Stimulated activated naive B cell treated with anti-CD40 and anti-IgM and Interleukin-4, amounts not matched to agents 10 μg/mL and 1 μg/mL and 100 μg/mL, for 72 hours (primary cell): ENCODE measurements at regions not wholly inside any gene's neighbourhood (a gene's known extent, or its start where the extent isn't known, plus 50 kb on each side); places are given as distances from the start of the nearest gene placed in this dataset.
"Not testable (repeated sequence)": the region's sequence is repeated elsewhere in the genome, so short reads cannot be mapped to it uniquely, and the experiment has no call there.

Experiments
- ATAC-seq, 2 donors: fragments of 150-1000 bp; cut with Tn5 transposase; replicated peaks; 2 replicates each; pipeline ENCODE4 v1.10.0; 2021; ENCODE audit warnings: moderate library complexity in 1 of 2
- DNase-seq: peaks from one replicate; pipeline ENCODE4 v3.0.0; 2021
- H3K27ac Mint-ChIP-seq: one replicate; pipeline ENCODE4 v1.8.0; 2022; ENCODE audit warnings: mild to moderate bottlenecking, mixed read lengths
- H3K27me3 Mint-ChIP-seq, 2 donors: one replicate each; pipeline ENCODE4 v1.8.0; 2022; ENCODE audit warnings: mixed read lengths in 2 of 2
- H3K36me3 Mint-ChIP-seq, 2 donors: one replicate each; pipeline ENCODE4 v1.8.0; 2022; ENCODE audit warnings: mixed read lengths in 2 of 2, mild to moderate bottlenecking in 1 of 2
- H3K4me1 Mint-ChIP-seq, 2 donors: one replicate each; pipeline ENCODE4 v1.8.0; 2022; ENCODE audit warnings: mixed read lengths in 2 of 2, mild to moderate bottlenecking in 1 of 2
- H3K4me3 Mint-ChIP-seq, 2 donors: one replicate each; pipeline ENCODE4 v1.8.0; 2022; ENCODE audit warnings: mild to moderate bottlenecking in 2 of 2, mixed read lengths in 2 of 2, moderate library complexity in 1 of 2
- H3K9me3 Mint-ChIP-seq, 2 donors: one replicate each; pipeline ENCODE4 v1.8.0; 2022; ENCODE audit warnings: mixed read lengths in 2 of 2, mild to moderate bottlenecking in 1 of 2

DNA sequence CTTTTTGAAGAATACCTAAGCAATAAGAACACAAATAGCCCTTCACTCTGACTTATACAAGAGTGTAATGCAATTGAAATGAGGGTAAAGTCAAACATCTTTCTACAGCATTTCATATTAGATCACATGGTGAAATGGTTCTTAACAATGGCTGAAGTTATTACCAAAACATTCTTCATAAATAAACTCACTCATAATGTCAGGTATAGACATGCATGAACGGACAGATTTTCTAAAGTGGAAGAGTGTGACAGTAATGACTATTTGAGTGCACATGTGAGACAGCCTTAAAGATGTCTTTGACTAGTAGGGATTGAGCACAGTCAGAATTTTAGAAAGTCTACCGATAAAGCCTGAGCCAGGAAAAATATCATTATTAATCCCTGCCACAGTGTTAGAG, 471.0 kb downstream of the ZPLD1 start:
- H3K4me3 Mint-ChIP-seq = no peak overlapping the region
- H3K36me3 Mint-ChIP-seq = no peaks in the 10 kb centered on the region
- DNase-seq = no peak
- H3K27ac Mint-ChIP-seq = no peak overlapping the region
- H3K4me1 Mint-ChIP-seq = no peaks in the 10 kb centered on the region
- H3K9me3 Mint-ChIP-seq = peaks cover 3 to 5% of the 10 kb centered on the region in 2 donors
- H3K27me3 Mint-ChIP-seq = no peaks in the 10 kb centered on the region
- no peak for ATAC-seq

- H3K4me1 Mint-ChIP-seq = no peaks in the 10 kb centered on the region
- no peak overlapping the region for H3K27ac Mint-ChIP-seq
- ATAC-seq (no peak), DNase-seq (no peak)
- H3K27me3 Mint-ChIP-seq = no peaks in the 10 kb centered on the region
- H3K9me3 Mint-ChIP-seq = peaks cover 3 to 5% of the 10 kb centered on the region in 2 donors
- H3K4me3 Mint-ChIP-seq = no peak overlapping the region
- H3K36me3 Mint-ChIP-seq = no peaks in the 10 kb centered on the region
Measured at GRCh38 chr3:102906818-102907217, 472.0 kb downstream of the ZPLD1 start.

- Mint-ChIP-seq H3K9me3 (peaks cover 0 to 2% of the 10 kb centered on the region in 2 donors), H3K36me3 (no peaks in the 10 kb centered on the region), H3K27me3 (no peaks in the 10 kb centered on the region), H3K4me3 (no peak overlapping the region), H3K27ac (no peak overlapping the region), H3K4me1 (no peaks in the 10 kb centered on the region)
- ATAC-seq (no peak), DNase-seq (no peak)
Measured at GRCh38 chr3:102909904-102910303, 475.1 kb downstream of the ZPLD1 start.

DNA sequence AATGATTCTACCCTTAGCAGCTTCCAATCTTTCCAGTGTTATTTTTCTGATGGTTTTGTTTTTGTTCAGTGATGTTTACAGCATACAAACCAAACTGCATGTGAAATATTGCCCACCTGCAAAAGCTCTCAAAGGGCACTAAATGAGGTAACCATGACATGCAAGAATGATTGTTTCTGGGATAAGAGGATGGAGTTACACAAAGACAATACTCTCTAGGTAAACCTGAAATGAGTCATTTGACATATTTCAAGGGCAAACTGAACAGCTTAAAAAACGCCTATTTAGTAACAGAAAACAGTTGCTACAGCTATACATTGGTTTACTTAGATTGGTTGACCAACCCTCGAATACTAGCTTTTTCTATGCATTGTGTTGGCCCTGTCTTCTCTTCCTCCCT, 481.7 kb downstream of the ZPLD1 start:
- Mint-ChIP-seq H3K4me1 (no peaks in the 10 kb centered on the region), H3K9me3 (peaks cover 0 to 6% of the 10 kb centered on the region in 2 donors), H3K27me3 (no peaks in the 10 kb centered on the region), H3K27ac (no peak overlapping the region), H3K36me3 (no peaks in the 10 kb centered on the region), H3K4me3 (no peak overlapping the region)
- no peak for ATAC-seq
- DNase-seq = no peak

GRCh38 chr3:102926618-102927017, 491.8 kb downstream of the ZPLD1 start:
- H3K27me3 Mint-ChIP-seq = no peaks in the 10 kb centered on the region
- H3K4me1 Mint-ChIP-seq = no peaks in the 10 kb centered on the region
- no peak for DNase-seq
- H3K36me3 Mint-ChIP-seq = no peaks in the 10 kb centered on the region
- no peak overlapping the region for H3K27ac Mint-ChIP-seq
- H3K4me3 Mint-ChIP-seq = no peak overlapping the region
- no peak for ATAC-seq
- peaks cover 5 to 9% of the 10 kb centered on the region in 2 donors for H3K9me3 Mint-ChIP-seq

- Mint-ChIP-seq H3K4me3 (no peak overlapping the region), H3K36me3 (no peaks in the 10 kb centered on the region), H3K4me1 (no peaks in the 10 kb centered on the region), H3K27ac (no peak overlapping the region), H3K9me3 (peaks cover 4 to 5% of the 10 kb centered on the region in 2 donors), H3K27me3 (no peaks in the 10 kb centered on the region)
- DNase-seq (no peak), ATAC-seq (no peak)
Measured at GRCh38 chr3:102933377-102933776, 498.6 kb downstream of the ZPLD1 start.

DNA sequence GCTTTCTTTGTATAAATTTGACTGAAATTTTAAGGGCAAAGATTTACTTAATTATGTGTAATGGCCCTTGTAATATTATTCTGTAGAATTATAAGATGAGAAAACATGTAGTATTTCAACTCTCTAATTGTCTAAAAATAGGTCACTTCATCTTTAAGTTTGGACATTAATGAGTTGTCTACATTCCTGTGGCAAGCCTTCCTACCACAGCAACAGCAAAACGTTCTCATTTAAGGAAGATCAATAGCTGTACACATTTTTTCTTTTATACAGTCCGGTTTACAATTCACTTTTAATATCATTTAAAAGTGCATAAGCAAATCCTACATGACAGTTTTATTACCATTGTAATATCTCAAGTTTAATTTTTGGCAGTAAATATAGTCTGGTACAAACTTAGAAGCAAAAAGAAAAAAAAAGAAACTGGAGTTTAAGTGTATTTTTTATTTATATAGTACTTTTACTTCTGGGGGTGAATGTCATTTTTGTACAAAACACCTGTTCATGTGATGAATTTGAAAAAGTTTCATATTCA, 501.8 kb downstream of the ZPLD1 start:
- H3K4me3 Mint-ChIP-seq = no peak overlapping the region
- H3K27me3 Mint-ChIP-seq = no peaks in the 10 kb centered on the region
- H3K4me1 Mint-ChIP-seq = no peaks in the 10 kb centered on the region
- peaks cover 4 to 7% of the 10 kb centered on the region in 2 donors for H3K9me3 Mint-ChIP-seq
- ATAC-seq (no peak), DNase-seq (no peak)
- H3K27ac Mint-ChIP-seq = no peak overlapping the region
- no peaks in the 10 kb centered on the region for H3K36me3 Mint-ChIP-seq

GRCh38 chr3:102941786-102942185, 507.0 kb downstream of the ZPLD1 start:
- H3K4me1 Mint-ChIP-seq = no peaks in the 10 kb centered on the region
- H3K4me3 Mint-ChIP-seq = no peak overlapping the region
- DNase-seq (no peak), ATAC-seq (no peak)
- peaks cover 0 to 2% of the 10 kb centered on the region in 2 donors for H3K9me3 Mint-ChIP-seq
- no peaks in the 10 kb centered on the region for H3K36me3 Mint-ChIP-seq
- no peaks in the 10 kb centered on the region for H3K27me3 Mint-ChIP-seq
- H3K27ac Mint-ChIP-seq = no peak overlapping the region

- H3K4me3 Mint-ChIP-seq, H3K27ac Mint-ChIP-seq, H3K27me3 Mint-ChIP-seq, H3K4me1 Mint-ChIP-seq, H3K9me3 Mint-ChIP-seq, DNase-seq, H3K36me3 Mint-ChIP-seq, ATAC-seq: not testable (repeated sequence)
Measured at GRCh38 chr3:102946445-102946844, 511.6 kb downstream of the ZPLD1 start.

DNA sequence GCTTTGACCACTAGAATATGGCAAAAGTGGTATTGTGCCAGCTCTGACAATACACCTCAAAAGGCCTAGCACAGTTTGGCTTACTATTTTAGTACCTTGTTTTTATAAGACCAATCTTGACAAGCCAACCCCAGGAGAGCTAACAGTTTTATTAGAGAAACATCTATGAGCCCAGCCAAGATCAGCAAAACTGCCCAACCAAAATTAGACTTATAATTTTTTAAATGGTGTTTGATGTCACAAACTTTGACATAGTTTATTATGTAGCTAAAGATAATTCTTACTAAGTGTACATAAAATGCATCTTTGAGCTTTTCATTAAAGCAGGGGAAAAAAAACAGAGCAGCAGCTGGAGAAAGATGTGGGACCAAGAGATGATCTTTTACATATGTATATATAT, 537.5 kb downstream of the ZPLD1 start:
- Mint-ChIP-seq H3K27me3 (no peaks in the 10 kb centered on the region), H3K27ac (no peak overlapping the region), H3K4me1 (no peaks in the 10 kb centered on the region), H3K9me3 (peaks cover 5% of the 10 kb centered on the region in 2 donors), H3K36me3 (no peaks in the 10 kb centered on the region), H3K4me3 (no peak overlapping the region)
- ATAC-seq (no peak), DNase-seq (no peak)

DNA sequence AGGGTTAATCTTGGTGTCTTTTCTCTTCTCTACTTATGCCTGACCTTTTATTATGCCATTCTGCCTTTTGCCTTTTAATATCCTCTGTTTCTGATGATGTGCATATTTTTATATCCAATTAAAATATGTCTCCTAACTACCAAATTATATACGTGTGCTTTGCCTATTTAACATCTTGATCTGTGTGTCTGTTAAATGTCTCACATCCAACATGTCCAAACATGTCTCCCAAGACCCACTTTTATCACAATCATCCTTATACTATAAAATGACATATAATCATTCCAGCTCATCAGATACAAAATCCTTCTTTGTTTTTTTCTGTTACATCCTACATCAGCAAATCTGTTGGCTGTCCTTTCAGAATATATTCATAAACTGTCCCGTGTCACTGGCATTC, 539.5 kb downstream of the ZPLD1 start:
- H3K9me3 Mint-ChIP-seq = peaks cover 3 to 5% of the 10 kb centered on the region in 2 donors
- H3K4me3 Mint-ChIP-seq = no peak overlapping the region
- H3K27ac Mint-ChIP-seq = no peak overlapping the region
- H3K36me3 Mint-ChIP-seq = no peaks in the 10 kb centered on the region
- no peaks in the 10 kb centered on the region for H3K27me3 Mint-ChIP-seq
- no peak for ATAC-seq
- no peak for DNase-seq
- H3K4me1 Mint-ChIP-seq = no peaks in the 10 kb centered on the region

- H3K27me3 Mint-ChIP-seq = no peaks in the 10 kb centered on the region
- no peak overlapping the region for H3K4me3 Mint-ChIP-seq
- ATAC-seq (no peak), DNase-seq (no peak)
- H3K27ac Mint-ChIP-seq = no peak overlapping the region
- H3K36me3 Mint-ChIP-seq = no peaks in the 10 kb centered on the region
- no peaks in the 10 kb centered on the region for H3K9me3 Mint-ChIP-seq
- H3K4me1 Mint-ChIP-seq = no peaks in the 10 kb centered on the region
Measured at GRCh38 chr3:102979191-102979590, 544.4 kb downstream of the ZPLD1 start.

DNA sequence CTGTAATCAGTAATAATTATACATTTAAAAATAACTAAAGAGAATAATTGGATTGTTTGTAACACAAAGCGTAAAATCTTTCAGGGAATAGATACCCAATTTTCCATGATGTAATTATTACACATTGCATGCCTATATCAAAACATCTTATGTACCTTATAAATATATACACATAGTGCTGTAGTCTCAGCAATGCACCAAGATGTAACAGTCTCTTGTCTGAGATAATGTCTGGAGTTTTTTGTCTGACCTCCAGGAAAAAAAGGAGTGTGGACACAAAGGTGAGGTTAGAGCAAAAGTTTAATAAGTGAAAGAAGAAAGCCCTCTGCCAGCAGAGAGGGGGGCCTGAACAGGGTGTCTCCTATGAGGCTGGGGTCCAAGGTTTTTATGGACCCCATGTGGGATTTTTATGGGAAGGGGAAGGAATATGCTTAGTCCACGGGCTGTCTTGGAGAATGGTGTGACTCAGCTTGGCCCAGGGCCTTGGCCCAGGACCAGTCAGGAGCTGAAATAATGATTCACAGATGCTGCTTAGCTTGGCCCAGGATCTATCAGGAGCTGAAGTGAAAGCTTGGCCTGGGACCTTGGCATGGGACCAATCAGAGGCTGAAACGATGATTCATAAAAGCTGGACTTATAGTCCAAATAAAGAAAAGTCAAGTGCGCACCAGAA, 545.0 kb downstream of the ZPLD1 start:
- Mint-ChIP-seq H3K4me3 (no peak overlapping the region), H3K27me3 (no peaks in the 10 kb centered on the region), H3K9me3 (no peaks in the 10 kb centered on the region), H3K27ac (no peak overlapping the region), H3K36me3 (no peaks in the 10 kb centered on the region), H3K4me1 (no peaks in the 10 kb centered on the region)
- DNase-seq (no peak), ATAC-seq (no peak)

DNA sequence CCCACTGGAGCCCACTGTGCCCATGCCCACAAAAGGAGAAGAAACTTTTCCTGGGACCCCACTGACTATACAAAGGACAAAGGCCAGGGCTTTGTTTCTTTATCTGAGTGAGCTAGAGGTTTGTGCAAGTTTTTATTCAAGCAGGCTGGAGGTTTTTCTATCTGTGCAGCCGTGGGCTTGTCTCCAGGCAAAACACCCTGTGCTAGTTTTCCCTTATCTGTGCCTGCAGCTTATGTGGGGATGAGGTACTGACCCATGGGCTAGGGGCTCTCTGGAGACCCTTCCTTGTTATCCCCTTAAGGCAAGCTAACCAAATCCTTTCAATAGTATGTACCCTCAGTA, 545.5 kb downstream of the ZPLD1 start:
- DNase-seq (no peak), ATAC-seq (no peak)
- H3K4me1 Mint-ChIP-seq = no peaks in the 10 kb centered on the region
- no peak overlapping the region for H3K27ac Mint-ChIP-seq
- no peak overlapping the region for H3K4me3 Mint-ChIP-seq
- no peaks in the 10 kb centered on the region for H3K36me3 Mint-ChIP-seq
- no peaks in the 10 kb centered on the region for H3K27me3 Mint-ChIP-seq
- H3K9me3 Mint-ChIP-seq = no peaks in the 10 kb centered on the region

GRCh38 chr3:103002425-103003176, 567.8 kb downstream of the ZPLD1 start:
- ATAC-seq = no peak
- Mint-ChIP-seq H3K27me3 (no peaks in the 10 kb centered on the region), H3K27ac (no peak overlapping the region), H3K36me3 (no peaks in the 10 kb centered on the region), H3K4me3 (no peak overlapping the region), H3K9me3 (peaks cover 0 to 4% of the 10 kb centered on the region in 2 donors), H3K4me1 (no peaks in the 10 kb centered on the region)
- no peak for DNase-seq
